ENCODE measurements at regions not wholly inside any gene's neighbourhood (a gene's known extent, or its start where the extent isn't known, plus 50 kb on each side); places are given as distances from the start of the nearest gene placed in this dataset.

DNA sequence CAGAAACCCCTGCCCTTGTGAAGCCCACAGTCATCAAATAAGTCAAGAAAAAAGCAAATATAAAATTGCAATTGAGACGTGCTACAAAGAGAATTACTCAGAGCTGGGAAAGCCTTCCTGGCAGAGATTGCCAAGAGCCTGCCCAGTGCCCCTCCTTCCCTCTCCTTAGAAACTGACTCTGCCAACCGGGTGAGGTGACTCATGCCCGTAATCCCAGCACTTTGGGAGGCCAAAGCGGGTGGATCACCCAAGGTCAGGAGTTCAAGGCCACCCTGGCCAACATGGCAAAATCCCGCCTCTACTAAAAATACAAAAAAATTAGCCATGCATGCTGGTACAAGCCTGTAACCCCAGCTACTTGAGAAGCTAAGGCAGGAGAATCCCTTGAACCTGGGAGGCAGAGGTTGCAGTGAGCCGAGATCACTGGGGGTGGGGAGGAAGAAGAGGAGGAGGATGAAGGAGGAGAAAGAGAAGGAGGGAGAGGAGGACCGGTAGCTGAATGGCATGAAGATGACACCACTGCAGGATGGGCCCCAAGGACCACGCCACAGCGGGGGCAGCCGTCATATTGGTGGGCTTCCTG, 76.1 kb upstream of the RTL6 start:
- intact Hi-C loops (cut with micrococcal nuclease) (no loop called here), in situ Hi-C loops (cut with MboI; ENCODE audit: low sequenced_read_pairs) (no loop called here), dilution Hi-C loops (cut with HindIII; ENCODE audit: low sequenced_read_pairs, unreplicated experiment) (no loop called here)
- Histone ChIP-seq H2AK9ac (replicated peaks; ENCODE audit: low read depth, low read length, poor library complexity) (peak overlapping the region; percentile 10), H4K91ac (ENCODE audit: insufficient read depth, low read depth, low read length) (0 out of 2 replicates have a peak overlapping the region, but pooled peaks have one; percentile 4), H3K79me1 (ENCODE audit: low read depth in 1 of 2, low read length in 2 of 2) (no peaks in the 10 kb centered on the region), H2BK5ac (ENCODE audit: low read depth, low read length, poor library complexity, severe bottlenecking) (no peak overlapping the region), H4K8ac (ENCODE audit: low read depth in 2 of 2, low read length in 2 of 2) (no peak overlapping the region), H3K9ac (ENCODE audit: low read depth, low read length) (no peak overlapping the region), H3K27me3 (ENCODE audit: control insufficient read depth, insufficient read depth, low read length) (peaks cover 21% of the 10 kb centered on the region), H3K14ac (replicated peaks; ENCODE audit: low read depth, low read length) (no peak overlapping the region), H2BK20ac (ENCODE audit: low read depth, low read length) (no peak overlapping the region), H3K4me3 (ENCODE audit: insufficient read depth, low read depth, low read length) (no peak overlapping the region), H4K20me1 (ENCODE audit: insufficient read depth, low read length) (no peaks in the 10 kb centered on the region), H2AFZ (replicated peaks; ENCODE audit: low read length, poor library complexity) (peak overlapping the region; percentile 59), H2BK120ac (ENCODE audit: low read depth, low read length) (no peak overlapping the region), H3K27ac (ENCODE audit: insufficient read depth, low read length) (no peak overlapping the region), H3K4me2 (ENCODE audit: low read depth, low read length) (no peak overlapping the region), H3K18ac (ENCODE audit: low read depth, low read length) (peak overlapping the region; percentile 40; the same call in 1 of the 2 replicates), H3K23ac (ENCODE audit: low read depth, low read length) (no peak overlapping the region), H3K9me3 (ENCODE audit: control insufficient read depth, insufficient read depth, low read length) (peaks cover 5% of the 10 kb centered on the region), H2AK5ac (ENCODE audit: low read depth, low read length) (0 out of 2 replicates have a peak overlapping the region, but pooled peaks have one; percentile 44), H3K56ac (ENCODE audit: extremely low read depth, insufficient read depth, low read length) (no peak overlapping the region), H4K5ac (ENCODE audit: low read depth, low read length) (no peak overlapping the region), H3K4me1 (ENCODE audit: control insufficient read depth, insufficient read depth, low read length) (peaks cover 5% of the 10 kb centered on the region), H3K36me3 (ENCODE audit: control insufficient read depth, insufficient read depth, low read length) (no peaks in the 10 kb centered on the region), H3K4ac (ENCODE audit: low read depth, low read length) (peak overlapping the region; percentile 5; the same call in 1 of the 2 replicates), H3K9me1 (ENCODE audit: insufficient read depth, low read length) (peaks cover 4% of the 10 kb centered on the region; the same call in 1 of the 2 replicates), H2BK15ac (ENCODE audit: low read depth, low read length) (no peak overlapping the region)
- no TSS peak for BruUV-seq (replicated peaks)
- ChIA-PET CTCF (no interaction called here), POLR2A (ENCODE audit: unreplicated experiment) (no interaction called here)
- ATAC-seq (ENCODE audit: low read depth) (peak; percentile 82), DNase-seq (peak; percentile 68)
- TF ChIP-seq MAZ (IDR thresholded peaks at IDR 0.05; ENCODE audit: borderline replicate concordance, low read depth, low read length) (0 out of 2 replicates have a peak, but pooled peaks have one; percentile 27), BHLHE40 (IDR thresholded peaks at IDR 0.05; ENCODE audit: low read depth, low read length) (no peak), RCOR1 (IDR thresholded peaks at IDR 0.05; ENCODE audit: insufficient replicate concordance, low read length) (peak; percentile 32), FOS (IDR thresholded peaks at IDR 0.05; ENCODE audit: low read depth, low read length) (0 out of 2 replicates have a peak, but pooled peaks have one; percentile 41), POLR2A (IDR thresholded peaks at IDR 0.05; ENCODE audit: low read depth, low read length) (no peak)
- WGBS, 2 experiments (ENCODE audit: extremely low coverage in 2 of 2, insufficient read length in 1 of 2): 57% methylated on average over 1 of the region's 10 CpGs; no CpG with 5 or more reads in 1 of the 2 experiments
